Endothelial cell (in vitro differentiated cells): ENCODE measurements at regions not wholly inside any gene's neighbourhood (a gene's known extent, or its start where the extent isn't known, plus 50 kb on each side); places are given as distances from the start of the nearest gene placed in this dataset.

ENCODE experiments used
- DNase-seq: peaks from one replicate; pipeline ENCODE4 v3.0.0; 2021; ENCODE audit warnings: low spot score
- H3K27ac Mint-ChIP-seq: one replicate; pipeline ENCODE4 v1.8.0; 2021; ENCODE audit warnings: mixed read lengths, inconsistent platforms; ENCODE audit not compliant: unreplicated experiment
- H3K27me3 Mint-ChIP-seq: one replicate; pipeline ENCODE4 v1.8.0; 2021; ENCODE audit warnings: mild to moderate bottlenecking, moderate library complexity, mixed read lengths, inconsistent platforms; ENCODE audit not compliant: unreplicated experiment
- H3K36me3 Mint-ChIP-seq: one replicate; pipeline ENCODE4 v1.8.0; 2021; ENCODE audit warnings: mild to moderate bottlenecking, low read depth, mixed read lengths, inconsistent platforms; ENCODE audit not compliant: unreplicated experiment
- H3K4me1 Mint-ChIP-seq: one replicate; pipeline ENCODE4 v1.8.0; 2021; ENCODE audit warnings: mild to moderate bottlenecking, mixed read lengths, inconsistent platforms; ENCODE audit not compliant: unreplicated experiment
- H3K4me3 Mint-ChIP-seq: one replicate; pipeline ENCODE4 v1.8.0; 2021; ENCODE audit warnings: mild to moderate bottlenecking, mixed read lengths, inconsistent platforms; ENCODE audit not compliant: unreplicated experiment
- H3K9me3 Mint-ChIP-seq: one replicate; pipeline ENCODE4 v1.8.0; 2021; ENCODE audit warnings: mixed read lengths, inconsistent platforms; ENCODE audit not compliant: unreplicated experiment
- CTCF ChIP-seq: fragments of 200-600 bp; sonication (generic); IDR thresholded peaks from one replicate; pipeline ENCODE4 v1.5.0; 2021; ENCODE audit warnings: antibody characterized with exemption; ENCODE audit not compliant: unreplicated experiment

- Mint-ChIP-seq H3K27ac (no peak overlapping the region), H3K27me3 (no peaks in the 10 kb centered on the region), H3K36me3 (no peaks in the 10 kb centered on the region), H3K9me3 (no peaks in the 10 kb centered on the region), H3K4me1 (no peaks in the 10 kb centered on the region), H3K4me3 (no peak overlapping the region)
- TF ChIP-seq CTCF: no peak
- no peak for DNase-seq
Measured at GRCh38 chr4:10283761-10284160, 167.2 kb upstream of the WDR1 start.

GRCh38 chr4:10281996-10282395 is 165.4 kb upstream of the WDR1 start:
- TF ChIP-seq CTCF: no peak
- H3K4me3 Mint-ChIP-seq: no peak overlapping the region
- H3K36me3 Mint-ChIP-seq: no peaks in the 10 kb centered on the region
- no peaks in the 10 kb centered on the region for H3K9me3 Mint-ChIP-seq
- H3K4me1 Mint-ChIP-seq: no peaks in the 10 kb centered on the region
- H3K27ac Mint-ChIP-seq: no peak overlapping the region
- DNase-seq: no peak
- H3K27me3 Mint-ChIP-seq: no peaks in the 10 kb centered on the region

- DNase-seq: no peak
- no peaks in the 10 kb centered on the region for H3K27me3 Mint-ChIP-seq
- H3K9me3 Mint-ChIP-seq: no peaks in the 10 kb centered on the region
- H3K36me3 Mint-ChIP-seq: no peaks in the 10 kb centered on the region
- H3K4me3 Mint-ChIP-seq: no peak overlapping the region
- H3K27ac Mint-ChIP-seq: no peak overlapping the region
- H3K4me1 Mint-ChIP-seq: no peaks in the 10 kb centered on the region
- no peak for TF ChIP-seq CTCF
Measured at GRCh38 chr4:10279261-10279660, 162.7 kb upstream of the WDR1 start.

- Mint-ChIP-seq H3K4me1 (no peaks in the 10 kb centered on the region), H3K27me3 (no peaks in the 10 kb centered on the region), H3K4me3 (no peak overlapping the region), H3K27ac (no peak overlapping the region), H3K9me3 (no peaks in the 10 kb centered on the region), H3K36me3 (no peaks in the 10 kb centered on the region)
- no peak for TF ChIP-seq CTCF
- no peak for DNase-seq
Measured at GRCh38 chr4:10278071-10278470, 161.5 kb upstream of the WDR1 start.

- Mint-ChIP-seq H3K36me3 (no peaks in the 10 kb centered on the region), H3K4me1 (no peaks in the 10 kb centered on the region), H3K27ac (no peak overlapping the region), H3K27me3 (no peaks in the 10 kb centered on the region), H3K4me3 (no peak overlapping the region), H3K9me3 (no peaks in the 10 kb centered on the region)
- TF ChIP-seq CTCF: no peak
- DNase-seq: no peak
Measured at GRCh38 chr4:10276152-10276551, 159.6 kb upstream of the WDR1 start.
